ENCODE measurements at regions not wholly inside any gene's neighbourhood (a gene's known extent, or its start where the extent isn't known, plus 50 kb on each side); places are given as distances from the start of the nearest gene placed in this dataset.

DNA sequence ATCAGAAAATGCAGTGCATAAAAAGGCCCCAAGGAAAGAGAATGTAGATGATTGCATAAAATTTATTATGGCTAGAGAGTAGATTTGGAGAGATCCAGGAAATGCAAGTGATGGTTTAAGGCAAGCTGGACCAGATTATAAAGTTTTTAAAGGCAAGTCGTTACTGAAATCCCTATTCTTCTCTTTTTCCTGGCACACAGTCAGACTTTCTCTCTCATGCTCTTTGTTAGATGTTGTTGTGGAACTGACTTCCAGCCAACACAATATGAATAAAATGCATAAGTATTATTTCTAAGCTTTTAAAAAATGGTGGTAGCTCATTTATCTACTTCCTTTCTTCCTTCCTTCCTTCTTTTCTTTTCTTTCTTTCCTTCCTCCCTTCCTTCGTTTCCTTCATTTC is 1085.4 kb upstream of the CDH6 start:
- no peaks in the 10 kb centered on the region for H3K4me1 Mint-ChIP-seq
- ATAC-seq, result no peak
- no peaks in the 10 kb centered on the region for H3K27me3 Mint-ChIP-seq (ENCODE audit: low read depth in 2 of 2)
- H3K36me3 Mint-ChIP-seq, result peaks cover 16% of the 10 kb centered on the region
- WGBS (ENCODE audit: insufficient coverage), result 100% methylated on average over 1 of the region's 2 CpGs
- no peaks in the 10 kb centered on the region for H3K27me3 ChIP-seq (ENCODE audit: control insufficient read depth, insufficient read depth, low read length)
- H3K36me3 ChIP-seq (ENCODE audit: control insufficient read depth, insufficient read depth, low read length), result no peaks in the 10 kb centered on the region
- no peak overlapping the region for H3K4me3 ChIP-seq (ENCODE audit: low read length)
- no peaks in the 10 kb centered on the region for H3K4me1 ChIP-seq (ENCODE audit: control insufficient read depth, insufficient read depth, low read length)
- H3K27ac ChIP-seq (ENCODE audit: low read length), result no peak overlapping the region
- TF ChIP-seq, protein P1, sequence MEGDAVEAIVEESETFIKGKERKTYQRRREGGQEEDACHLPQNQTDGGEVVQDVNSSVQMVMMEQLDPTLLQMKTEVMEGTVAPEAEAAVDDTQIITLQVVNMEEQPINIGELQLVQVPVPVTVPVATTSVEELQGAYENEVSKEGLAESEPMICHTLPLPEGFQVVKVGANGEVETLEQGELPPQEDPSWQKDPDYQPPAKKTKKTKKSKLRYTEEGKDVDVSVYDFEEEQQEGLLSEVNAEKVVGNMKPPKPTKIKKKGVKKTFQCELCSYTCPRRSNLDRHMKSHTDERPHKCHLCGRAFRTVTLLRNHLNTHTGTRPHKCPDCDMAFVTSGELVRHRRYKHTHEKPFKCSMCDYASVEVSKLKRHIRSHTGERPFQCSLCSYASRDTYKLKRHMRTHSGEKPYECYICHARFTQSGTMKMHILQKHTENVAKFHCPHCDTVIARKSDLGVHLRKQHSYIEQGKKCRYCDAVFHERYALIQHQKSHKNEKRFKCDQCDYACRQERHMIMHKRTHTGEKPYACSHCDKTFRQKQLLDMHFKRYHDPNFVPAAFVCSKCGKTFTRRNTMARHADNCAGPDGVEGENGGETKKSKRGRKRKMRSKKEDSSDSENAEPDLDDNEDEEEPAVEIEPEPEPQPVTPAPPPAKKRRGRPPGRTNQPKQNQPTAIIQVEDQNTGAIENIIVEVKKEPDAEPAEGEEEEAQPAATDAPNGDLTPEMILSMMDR (IDR thresholded peaks at IDR 0.05), result no peak
- H3K27ac Mint-ChIP-seq, result no peak overlapping the region
- DNase-seq, result no peak
- intact Hi-C loops (cut with micrococcal nuclease), result no loop called here
- H3K9me3 ChIP-seq (ENCODE audit: control insufficient read depth, insufficient read depth, low read length), result peaks cover 8% of the 10 kb centered on the region
- no peak overlapping the region for H3K4me3 Mint-ChIP-seq
- peaks cover 18 to 21% of the 10 kb centered on the region in 2 donors for H3K9me3 Mint-ChIP-seq

DNA sequence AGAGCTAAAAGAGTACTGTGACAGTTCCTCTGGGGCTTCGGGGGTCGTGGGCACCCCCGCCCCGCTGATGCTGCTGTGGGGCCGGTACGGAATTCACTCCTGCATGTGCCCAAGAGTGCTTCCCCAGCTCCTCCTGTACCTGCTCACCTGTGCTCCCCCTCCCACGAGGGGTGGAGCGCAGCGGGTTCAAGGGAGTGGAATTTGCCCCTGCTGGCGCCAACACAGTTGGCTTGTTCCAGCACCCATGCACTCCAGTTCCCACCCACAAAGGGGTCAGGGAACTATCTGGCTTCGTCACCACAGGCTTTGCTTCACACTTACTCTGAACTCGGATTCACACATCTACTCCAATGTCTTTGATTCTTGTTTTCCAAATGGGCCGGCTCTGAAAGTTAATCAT is 1086.9 kb upstream of the CDH6 start:
- H3K4me3 ChIP-seq (ENCODE audit: low read length), result no peak overlapping the region
- peaks cover 8% of the 10 kb centered on the region for H3K9me3 ChIP-seq (ENCODE audit: control insufficient read depth, insufficient read depth, low read length)
- Mint-ChIP-seq H3K27me3 (ENCODE audit: low read depth in 2 of 2) (no peaks in the 10 kb centered on the region), H3K36me3 (peaks cover 2% of the 10 kb centered on the region), H3K27ac (no peak overlapping the region), H3K4me3 (no peak overlapping the region), H3K9me3 (peaks cover 9 to 17% of the 10 kb centered on the region in 2 donors), H3K4me1 (no peaks in the 10 kb centered on the region)
- H3K4me1 ChIP-seq (ENCODE audit: control insufficient read depth, insufficient read depth, low read length), result no peaks in the 10 kb centered on the region
- TF ChIP-seq, protein P1 (IDR thresholded peaks at IDR 0.05), result no peak
- DNase-seq, result no peak
- H3K27me3 ChIP-seq (ENCODE audit: control insufficient read depth, insufficient read depth, low read length), result no peaks in the 10 kb centered on the region
- H3K36me3 ChIP-seq (ENCODE audit: control insufficient read depth, insufficient read depth, low read length), result no peaks in the 10 kb centered on the region
- WGBS (ENCODE audit: insufficient coverage), result 82% methylated on average over 13 of the region's 13 CpGs
- intact Hi-C loops (cut with micrococcal nuclease), result no loop called here
- ATAC-seq, result no peak
- no peak overlapping the region for H3K27ac ChIP-seq (ENCODE audit: low read length)

DNA sequence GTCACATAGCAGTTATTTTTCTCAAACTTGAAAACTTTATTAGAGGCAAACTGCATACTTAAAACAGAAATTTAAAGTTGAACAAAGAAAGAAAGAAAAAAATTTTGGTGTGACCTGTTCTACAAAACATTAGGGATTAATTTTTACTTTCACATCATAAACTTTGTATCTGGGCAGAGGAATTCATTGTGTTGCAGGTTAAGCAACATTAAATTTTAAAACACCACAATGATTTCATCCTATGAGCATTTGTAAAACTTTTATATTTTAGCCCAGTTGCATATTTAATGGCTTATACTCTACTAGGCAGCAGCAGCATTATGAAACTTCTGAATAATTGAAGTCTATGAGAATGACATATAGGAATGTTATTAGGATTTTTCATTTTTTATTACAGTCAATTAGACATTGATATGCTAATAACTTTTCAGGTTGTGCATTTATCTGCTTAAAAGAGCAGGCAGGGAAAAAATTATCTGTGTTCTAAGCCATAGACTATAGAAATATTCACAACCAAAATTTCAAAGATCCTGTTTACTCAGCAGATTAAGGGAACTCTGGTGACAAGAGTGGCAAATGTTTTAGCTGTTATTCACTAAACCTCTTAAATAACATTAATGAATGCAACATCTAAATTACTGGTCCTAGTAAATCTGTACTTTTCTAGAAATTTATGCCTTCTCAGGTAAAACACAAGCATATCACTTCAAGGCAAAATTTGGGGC is 1088.5 kb upstream of the CDH6 start:
- no peak overlapping the region for H3K27ac Mint-ChIP-seq
- no peaks in the 10 kb centered on the region for H3K27me3 Mint-ChIP-seq (ENCODE audit: low read depth in 2 of 2)
- peaks cover 18 to 19% of the 10 kb centered on the region in 2 donors for H3K9me3 Mint-ChIP-seq
- Histone ChIP-seq H3K4me1 (ENCODE audit: control insufficient read depth, insufficient read depth, low read length) (no peaks in the 10 kb centered on the region), H3K27ac (ENCODE audit: low read length) (no peak overlapping the region), H3K27me3 (ENCODE audit: control insufficient read depth, insufficient read depth, low read length) (no peaks in the 10 kb centered on the region), H3K36me3 (ENCODE audit: control insufficient read depth, insufficient read depth, low read length) (no peaks in the 10 kb centered on the region), H3K9me3 (ENCODE audit: control insufficient read depth, insufficient read depth, low read length) (peaks cover 8% of the 10 kb centered on the region), H3K4me3 (ENCODE audit: low read length) (no peak overlapping the region)
- intact Hi-C loops (cut with micrococcal nuclease), result no loop called here
- TF ChIP-seq, protein P1 (IDR thresholded peaks at IDR 0.05), result no peak
- DNase-seq (no peak), ATAC-seq (no peak)
- no peaks in the 10 kb centered on the region for H3K4me1 Mint-ChIP-seq
- H3K4me3 Mint-ChIP-seq, result no peak overlapping the region
- H3K36me3 Mint-ChIP-seq, result no peaks in the 10 kb centered on the region
